DOHH2 (cell line): ENCODE measurements at regions not wholly inside any gene's neighbourhood (a gene's known extent, or its start where the extent isn't known, plus 50 kb on each side); places are given as distances from the start of the nearest gene placed in this dataset.

Source experiments
- EZH2phosphoT487 ChIP-seq: fragments of 200-600 bp; sonication (generic); IDR thresholded peaks from 2 replicates; pipeline ENCODE4 v1.6.1; 2017; ENCODE audit warnings: borderline replicate concordance, mild to moderate bottlenecking, antibody characterized with exemption, low read length, moderate library complexity, mixed read lengths
- TF ChIP-seq, protein P1 (sequence below): fragments of 200-600 bp; sonication (generic); IDR thresholded peaks from one replicate; pipeline ENCODE4 v1.5.1; 2014; ENCODE audit warnings: antibody characterized with exemption, mild to moderate bottlenecking, low read depth, low read length; ENCODE audit not compliant: poor library complexity, severe bottlenecking

DNA sequence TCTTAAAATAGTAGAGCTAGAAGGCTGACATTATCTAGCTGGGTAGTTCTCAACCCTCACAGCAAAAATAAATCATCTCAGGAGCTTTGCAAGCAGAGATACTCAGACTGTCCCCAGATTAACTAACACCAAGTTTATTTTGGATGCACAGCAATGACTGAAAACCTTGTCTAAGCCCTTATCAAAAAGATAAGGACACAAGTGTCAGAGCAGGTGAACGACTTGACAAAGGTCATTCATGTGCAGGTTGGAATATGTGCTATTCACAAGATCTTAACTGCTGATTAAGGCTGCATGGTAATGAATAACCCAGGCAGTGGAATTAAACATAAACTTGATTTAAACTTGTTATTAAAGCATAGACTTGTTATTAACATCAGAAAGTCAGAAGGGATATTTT is 246.6 kb downstream of the BTG1 start:
- TF ChIP-seq, protein P1, sequence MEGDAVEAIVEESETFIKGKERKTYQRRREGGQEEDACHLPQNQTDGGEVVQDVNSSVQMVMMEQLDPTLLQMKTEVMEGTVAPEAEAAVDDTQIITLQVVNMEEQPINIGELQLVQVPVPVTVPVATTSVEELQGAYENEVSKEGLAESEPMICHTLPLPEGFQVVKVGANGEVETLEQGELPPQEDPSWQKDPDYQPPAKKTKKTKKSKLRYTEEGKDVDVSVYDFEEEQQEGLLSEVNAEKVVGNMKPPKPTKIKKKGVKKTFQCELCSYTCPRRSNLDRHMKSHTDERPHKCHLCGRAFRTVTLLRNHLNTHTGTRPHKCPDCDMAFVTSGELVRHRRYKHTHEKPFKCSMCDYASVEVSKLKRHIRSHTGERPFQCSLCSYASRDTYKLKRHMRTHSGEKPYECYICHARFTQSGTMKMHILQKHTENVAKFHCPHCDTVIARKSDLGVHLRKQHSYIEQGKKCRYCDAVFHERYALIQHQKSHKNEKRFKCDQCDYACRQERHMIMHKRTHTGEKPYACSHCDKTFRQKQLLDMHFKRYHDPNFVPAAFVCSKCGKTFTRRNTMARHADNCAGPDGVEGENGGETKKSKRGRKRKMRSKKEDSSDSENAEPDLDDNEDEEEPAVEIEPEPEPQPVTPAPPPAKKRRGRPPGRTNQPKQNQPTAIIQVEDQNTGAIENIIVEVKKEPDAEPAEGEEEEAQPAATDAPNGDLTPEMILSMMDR: no peak
- no peak for TF ChIP-seq EZH2phosphoT487
